ENCODE measurements at regions not wholly inside any gene's neighbourhood (a gene's known extent, or its start where the extent isn't known, plus 50 kb on each side); places are given as distances from the start of the nearest gene placed in this dataset.
"Not testable (repeated sequence)": the region's sequence is repeated elsewhere in the genome, so short reads cannot be mapped to it uniquely, and the experiment has no call there.

DNA sequence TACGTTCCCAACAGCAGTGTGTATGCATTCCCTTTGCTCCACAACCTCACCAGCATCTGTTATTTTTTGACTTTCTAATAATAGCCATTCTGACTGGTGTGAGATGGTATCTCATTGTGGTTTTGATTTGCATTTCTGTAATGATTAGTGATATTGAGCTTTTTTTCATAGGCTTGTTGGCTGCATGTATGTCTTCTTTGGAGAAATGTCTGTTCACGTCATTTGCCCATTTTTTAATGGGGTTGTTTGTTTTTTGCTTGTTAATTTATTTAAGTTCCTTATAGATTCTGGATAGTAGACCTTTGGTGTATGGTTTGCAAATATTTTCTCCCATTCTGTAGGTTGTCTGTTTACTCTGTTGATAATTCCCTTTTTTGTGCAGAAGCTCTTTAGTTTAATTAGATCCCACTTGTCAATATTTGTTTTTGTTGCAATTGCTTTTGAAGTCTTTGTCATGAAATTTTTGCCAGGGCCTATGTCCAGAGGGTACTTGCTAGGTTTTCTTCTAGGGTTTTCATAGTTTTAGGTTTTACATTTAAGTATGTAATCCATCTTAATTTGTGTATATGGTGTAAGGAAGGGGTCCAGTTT, 141.5 kb upstream of the PGRMC2 start (continued):
- TF ChIP-seq, protein P1, sequence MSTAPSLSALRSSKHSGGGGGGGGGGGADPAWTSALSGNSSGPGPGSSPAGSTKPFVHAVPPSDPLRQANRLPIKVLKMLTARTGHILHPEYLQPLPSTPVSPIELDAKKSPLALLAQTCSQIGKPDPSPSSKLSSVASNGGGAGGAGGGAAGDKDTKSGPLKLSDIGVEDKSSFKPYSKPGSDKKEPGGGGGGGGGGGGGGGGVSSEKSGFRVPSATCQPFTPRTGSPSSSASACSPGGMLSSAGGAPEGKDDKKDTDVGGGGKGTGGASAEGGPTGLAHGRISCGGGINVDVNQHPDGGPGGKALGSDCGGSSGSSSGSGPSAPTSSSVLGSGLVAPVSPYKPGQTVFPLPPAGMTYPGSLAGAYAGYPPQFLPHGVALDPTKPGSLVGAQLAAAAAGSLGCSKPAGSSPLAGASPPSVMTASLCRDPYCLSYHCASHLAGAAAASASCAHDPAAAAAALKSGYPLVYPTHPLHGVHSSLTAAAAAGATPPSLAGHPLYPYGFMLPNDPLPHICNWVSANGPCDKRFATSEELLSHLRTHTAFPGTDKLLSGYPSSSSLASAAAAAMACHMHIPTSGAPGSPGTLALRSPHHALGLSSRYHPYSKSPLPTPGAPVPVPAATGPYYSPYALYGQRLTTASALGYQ (CRISPR knock-in tag; IDR thresholded peaks at IDR 0.05): 0 out of 2 replicates have a peak, but pooled peaks have one; percentile 62
- TF ChIP-seq CREM (IDR thresholded peaks at IDR 0.05): peak; percentile 31; the same call in 1 of the 2 replicates
- not testable (repeated sequence) for TF ChIP-seq CREM (CRISPR knock-in tag; IDR thresholded peaks at IDR 0.05)
- peak; percentile 90 for TF ChIP-seq FOXA3 (CRISPR knock-in tag; IDR thresholded peaks at IDR 0.05)
- TF ChIP-seq, protein P2, sequence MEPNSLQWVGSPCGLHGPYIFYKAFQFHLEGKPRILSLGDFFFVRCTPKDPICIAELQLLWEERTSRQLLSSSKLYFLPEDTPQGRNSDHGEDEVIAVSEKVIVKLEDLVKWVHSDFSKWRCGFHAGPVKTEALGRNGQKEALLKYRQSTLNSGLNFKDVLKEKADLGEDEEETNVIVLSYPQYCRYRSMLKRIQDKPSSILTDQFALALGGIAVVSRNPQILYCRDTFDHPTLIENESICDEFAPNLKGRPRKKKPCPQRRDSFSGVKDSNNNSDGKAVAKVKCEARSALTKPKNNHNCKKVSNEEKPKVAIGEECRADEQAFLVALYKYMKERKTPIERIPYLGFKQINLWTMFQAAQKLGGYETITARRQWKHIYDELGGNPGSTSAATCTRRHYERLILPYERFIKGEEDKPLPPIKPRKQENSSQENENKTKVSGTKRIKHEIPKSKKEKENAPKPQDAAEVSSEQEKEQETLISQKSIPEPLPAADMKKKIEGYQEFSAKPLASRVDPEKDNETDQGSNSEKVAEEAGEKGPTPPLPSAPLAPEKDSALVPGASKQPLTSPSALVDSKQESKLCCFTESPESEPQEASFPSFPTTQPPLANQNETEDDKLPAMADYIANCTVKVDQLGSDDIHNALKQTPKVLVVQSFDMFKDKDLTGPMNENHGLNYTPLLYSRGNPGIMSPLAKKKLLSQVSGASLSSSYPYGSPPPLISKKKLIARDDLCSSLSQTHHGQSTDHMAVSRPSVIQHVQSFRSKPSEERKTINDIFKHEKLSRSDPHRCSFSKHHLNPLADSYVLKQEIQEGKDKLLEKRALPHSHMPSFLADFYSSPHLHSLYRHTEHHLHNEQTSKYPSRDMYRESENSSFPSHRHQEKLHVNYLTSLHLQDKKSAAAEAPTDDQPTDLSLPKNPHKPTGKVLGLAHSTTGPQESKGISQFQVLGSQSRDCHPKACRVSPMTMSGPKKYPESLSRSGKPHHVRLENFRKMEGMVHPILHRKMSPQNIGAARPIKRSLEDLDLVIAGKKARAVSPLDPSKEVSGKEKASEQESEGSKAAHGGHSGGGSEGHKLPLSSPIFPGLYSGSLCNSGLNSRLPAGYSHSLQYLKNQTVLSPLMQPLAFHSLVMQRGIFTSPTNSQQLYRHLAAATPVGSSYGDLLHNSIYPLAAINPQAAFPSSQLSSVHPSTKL (CRISPR knock-in tag; IDR thresholded peaks at IDR 0.05): peak; percentile 56; the same call in 1 of the 2 replicates

DNA sequence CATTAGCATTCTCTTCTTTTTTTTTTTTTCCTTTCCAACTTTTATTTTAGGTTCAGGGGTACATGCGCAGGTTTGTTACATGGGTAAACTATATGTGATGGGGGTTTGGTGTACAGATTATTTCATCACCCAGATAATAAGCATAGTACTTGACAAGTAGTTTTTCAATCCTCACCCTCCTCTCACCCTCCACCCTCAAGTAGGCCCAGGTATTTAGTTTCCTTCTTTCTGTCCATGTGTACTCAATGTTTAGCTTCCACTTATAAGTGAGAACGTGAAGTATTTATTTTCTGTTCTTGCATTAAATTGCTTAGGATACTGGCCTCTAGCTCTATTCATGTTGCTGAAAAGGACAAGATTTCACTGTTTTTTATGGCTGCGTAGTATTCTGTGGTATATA, 140.8 kb upstream of the PGRMC2 start:
- intact Hi-C loops (cut with micrococcal nuclease; ENCODE audit: unreplicated experiment) (no loop called here), in situ Hi-C loops (cut with HindIII; ENCODE audit: extremely low pct_ligation_motif_present, low pct_unique_long_range_greater_than_20kb) (no loop called here)
- H3K9me3 ChIP-seq (ENCODE audit: low read length): no peaks in the 10 kb centered on the region; the same call in 1 of the 2 replicates
- H3K36me3 ChIP-seq (replicated peaks in 1 of 2; ENCODE audit: control insufficient read depth in 1 of 2, insufficient read depth in 2 of 2, low read length in 2 of 2): no peaks in the 10 kb centered on the region
- no peak overlapping the region for H3K4me3 ChIP-seq (replicated peaks in 1 of 3; ENCODE audit: insufficient read depth in 1 of 3, low read depth in 2 of 3, low read length in 3 of 3)
- ATAC-seq (no peak), FAIRE-seq (no peak), DNase-seq (ENCODE audit: low spot score) (no peak)
- H3K9ac ChIP-seq (ENCODE audit: insufficient read depth, low read depth, low read length): no peak overlapping the region
- H3K4me2 ChIP-seq (ENCODE audit: low read depth, low read length): peak overlapping the region; percentile 32; the same call in 1 of the 2 replicates
- H2AFZ ChIP-seq (ENCODE audit: low read length): no peak overlapping the region
- 76% methylated on average over 3 of the region's 3 CpGs for WGBS (ENCODE audit: low lambda C conversion rate)
- no TSS peak for BruUV-seq (replicated peaks)
- POLR2A ChIA-PET: no interaction called here
- no peaks in the 10 kb centered on the region for H4K20me1 ChIP-seq (ENCODE audit: insufficient read depth, low read length)
- no peak overlapping the region for H3K27ac ChIP-seq (ENCODE audit: extremely low read length, insufficient read depth, low read length)
- CTCF ChIA-PET (ENCODE audit: low intra/inter-chr PET ratio, low total read pairs): no interaction called here
- 0 out of 2 replicates have a peak, but pooled peaks cover 18% of the 10 kb centered on the region for H3K4me1 ChIP-seq (ENCODE audit: insufficient read depth, low read length)
- H3K79me2 ChIP-seq (ENCODE audit: insufficient read depth, low read length): no peaks in the 10 kb centered on the region
- H3K27me3 ChIP-seq (ENCODE audit: control insufficient read depth in 1 of 2, insufficient read depth in 2 of 2, low read length in 2 of 2): no peaks in the 10 kb centered on the region
- TF ChIP-seq ZNF253 (CRISPR knock-in tag; IDR thresholded peaks at IDR 0.05; ENCODE audit: borderline replicate concordance) (no peak), TBP (CRISPR knock-in tag; IDR thresholded peaks at IDR 0.05) (no peak), NAIF1 (CRISPR knock-in tag; IDR thresholded peaks at IDR 0.05; ENCODE audit: borderline replicate concordance) (no peak), NFRKB (IDR thresholded peaks at IDR 0.05) (no peak), ZNF20 (CRISPR knock-in tag; IDR thresholded peaks at IDR 0.05) (no peak), KDM5B (CRISPR knock-in tag; IDR thresholded peaks at IDR 0.05; ENCODE audit: borderline replicate concordance) (no peak), PCBP1 (IDR thresholded peaks at IDR 0.05; ENCODE audit: borderline replicate concordance, low read depth, low read length) (no peak), FOXM1 (CRISPR knock-in tag; IDR thresholded peaks at IDR 0.05) (no peak)
- TF ChIP-seq, protein P3, sequence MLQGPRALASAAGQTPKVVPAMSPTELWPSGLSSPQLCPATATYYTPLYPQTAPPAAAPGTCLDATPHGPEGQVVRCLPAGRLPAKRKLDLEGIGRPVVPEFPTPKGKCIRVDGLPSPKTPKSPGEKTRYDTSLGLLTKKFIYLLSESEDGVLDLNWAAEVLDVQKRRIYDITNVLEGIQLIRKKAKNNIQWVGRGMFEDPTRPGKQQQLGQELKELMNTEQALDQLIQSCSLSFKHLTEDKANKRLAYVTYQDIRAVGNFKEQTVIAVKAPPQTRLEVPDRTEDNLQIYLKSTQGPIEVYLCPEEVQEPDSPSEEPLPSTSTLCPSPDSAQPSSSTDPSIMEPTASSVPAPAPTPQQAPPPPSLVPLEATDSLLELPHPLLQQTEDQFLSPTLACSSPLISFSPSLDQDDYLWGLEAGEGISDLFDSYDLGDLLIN (CRISPR knock-in tag; IDR thresholded peaks at IDR 0.05; ENCODE audit: borderline replicate concordance): no peak
- TF ChIP-seq, protein P4, sequence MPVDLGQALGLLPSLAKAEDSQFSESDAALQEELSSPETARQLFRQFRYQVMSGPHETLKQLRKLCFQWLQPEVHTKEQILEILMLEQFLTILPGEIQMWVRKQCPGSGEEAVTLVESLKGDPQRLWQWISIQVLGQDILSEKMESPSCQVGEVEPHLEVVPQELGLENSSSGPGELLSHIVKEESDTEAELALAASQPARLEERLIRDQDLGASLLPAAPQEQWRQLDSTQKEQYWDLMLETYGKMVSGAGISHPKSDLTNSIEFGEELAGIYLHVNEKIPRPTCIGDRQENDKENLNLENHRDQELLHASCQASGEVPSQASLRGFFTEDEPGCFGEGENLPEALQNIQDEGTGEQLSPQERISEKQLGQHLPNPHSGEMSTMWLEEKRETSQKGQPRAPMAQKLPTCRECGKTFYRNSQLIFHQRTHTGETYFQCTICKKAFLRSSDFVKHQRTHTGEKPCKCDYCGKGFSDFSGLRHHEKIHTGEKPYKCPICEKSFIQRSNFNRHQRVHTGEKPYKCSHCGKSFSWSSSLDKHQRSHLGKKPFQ (CRISPR knock-in tag; IDR thresholded peaks at IDR 0.05; ENCODE audit: insufficient replicate concordance): no peak

Data from HepG2 (cell line).